A673 (cell line): ENCODE measurements at regions not wholly inside any gene's neighbourhood (a gene's known extent, or its start where the extent isn't known, plus 50 kb on each side); places are given as distances from the start of the nearest gene placed in this dataset.

Experiments used
- CTCF ChIP-seq: fragments of 300-800, 200-600 bp; sonication (generic); conservative IDR thresholded peaks from 2 replicates; pipeline ENCODE4 v1.5.1; 2017; ENCODE audit warnings: low read depth, mild to moderate bottlenecking, antibody characterized with exemption, low read length, moderate library complexity, mixed read lengths
- EZH2 ChIP-seq: fragments of 200-600 bp; sonication (generic); IDR thresholded peaks from 2 replicates; pipeline ENCODE4 v1.6.1; 2017; ENCODE audit warnings: borderline replicate concordance, low read depth, mild to moderate bottlenecking, mixed read lengths, antibody characterized with exemption, low read length; ENCODE audit not compliant: poor library complexity, severe bottlenecking

- TF ChIP-seq CTCF (no peak), EZH2 (no peak)
Measured at GRCh38 chr16:65263896-65264295, 142.0 kb upstream of the CDH11 start.
